WI38 (cell line): ENCODE measurements at regions not wholly inside any gene's neighbourhood (a gene's known extent, or its start where the extent isn't known, plus 50 kb on each side); places are given as distances from the start of the nearest gene placed in this dataset.

Experiments
- H3K4me3 ChIP-seq: 2 replicates; pipeline ENCODE4 v1.5.1; 2011; ENCODE audit warnings: low read depth, mild to moderate bottlenecking, control low read depth, low read length
- TF ChIP-seq, protein P1 (sequence below): IDR thresholded peaks from 2 replicates; pipeline ENCODE4 v1.5.1; 2012; ENCODE audit warnings: low read depth, mild to moderate bottlenecking, control low read depth, low read length

DNA sequence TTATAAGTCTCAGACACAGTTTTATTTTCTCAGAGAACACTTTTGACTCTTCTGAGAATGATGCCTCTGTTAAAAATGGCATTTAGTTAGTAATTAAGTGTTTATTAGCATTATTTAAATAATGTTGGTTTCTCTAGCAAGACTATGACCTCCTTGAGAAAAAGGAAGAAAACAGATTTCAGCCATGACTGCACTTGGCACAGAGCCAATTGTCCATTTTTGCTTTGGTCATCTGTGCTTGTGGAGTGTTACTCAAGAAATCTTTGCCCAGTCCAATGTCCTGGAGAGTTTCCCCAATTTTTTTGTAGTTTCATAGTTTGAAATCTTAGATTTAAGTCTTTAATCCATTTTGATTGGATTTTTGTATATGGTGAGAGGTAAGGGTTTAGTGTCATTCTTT lies 1229.4 kb upstream of the FAM98A start:
- no peak overlapping the region for H3K4me3 ChIP-seq
- TF ChIP-seq, protein P1, sequence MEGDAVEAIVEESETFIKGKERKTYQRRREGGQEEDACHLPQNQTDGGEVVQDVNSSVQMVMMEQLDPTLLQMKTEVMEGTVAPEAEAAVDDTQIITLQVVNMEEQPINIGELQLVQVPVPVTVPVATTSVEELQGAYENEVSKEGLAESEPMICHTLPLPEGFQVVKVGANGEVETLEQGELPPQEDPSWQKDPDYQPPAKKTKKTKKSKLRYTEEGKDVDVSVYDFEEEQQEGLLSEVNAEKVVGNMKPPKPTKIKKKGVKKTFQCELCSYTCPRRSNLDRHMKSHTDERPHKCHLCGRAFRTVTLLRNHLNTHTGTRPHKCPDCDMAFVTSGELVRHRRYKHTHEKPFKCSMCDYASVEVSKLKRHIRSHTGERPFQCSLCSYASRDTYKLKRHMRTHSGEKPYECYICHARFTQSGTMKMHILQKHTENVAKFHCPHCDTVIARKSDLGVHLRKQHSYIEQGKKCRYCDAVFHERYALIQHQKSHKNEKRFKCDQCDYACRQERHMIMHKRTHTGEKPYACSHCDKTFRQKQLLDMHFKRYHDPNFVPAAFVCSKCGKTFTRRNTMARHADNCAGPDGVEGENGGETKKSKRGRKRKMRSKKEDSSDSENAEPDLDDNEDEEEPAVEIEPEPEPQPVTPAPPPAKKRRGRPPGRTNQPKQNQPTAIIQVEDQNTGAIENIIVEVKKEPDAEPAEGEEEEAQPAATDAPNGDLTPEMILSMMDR, result no peak

DNA sequence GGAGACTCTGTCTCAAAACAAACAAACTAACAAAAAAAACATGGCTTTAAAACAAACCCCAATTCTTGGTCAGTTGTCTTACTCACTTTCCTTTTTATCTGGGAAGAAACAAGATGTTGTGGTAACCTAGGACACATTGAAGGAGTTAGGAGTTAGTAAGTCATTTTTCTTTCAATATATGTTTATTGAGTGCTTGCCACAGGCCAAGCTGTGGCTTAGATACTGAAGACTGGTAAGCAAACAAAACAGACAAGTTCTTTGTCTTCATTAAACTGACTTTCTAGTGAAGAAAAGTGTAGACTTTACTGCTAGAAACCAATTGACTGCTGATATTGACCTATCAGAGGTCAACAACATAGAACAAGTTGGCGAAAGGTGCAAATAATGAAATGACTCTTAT lies 1228.3 kb upstream of the FAM98A start:
- TF ChIP-seq, protein P1, result no peak
- no peak overlapping the region for H3K4me3 ChIP-seq

DNA sequence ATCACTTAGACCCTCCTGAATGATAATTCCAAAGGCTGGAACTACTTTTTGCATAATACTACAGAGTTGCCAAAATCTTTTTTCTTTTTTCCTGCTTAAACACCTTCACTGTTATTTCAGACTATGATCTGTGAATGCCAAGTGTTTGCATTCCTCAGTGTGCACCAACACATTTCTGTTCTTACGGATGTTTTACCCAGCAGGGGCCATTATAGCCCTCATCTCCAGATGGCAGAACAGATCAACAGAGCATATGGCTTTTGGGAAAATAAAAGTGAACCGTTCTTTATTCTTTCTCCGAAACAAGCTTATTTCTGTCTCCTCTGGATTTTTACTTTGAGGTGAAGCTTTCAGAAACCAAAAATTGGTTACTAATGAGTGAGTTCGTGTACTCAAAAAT lies 1226.6 kb upstream of the FAM98A start:
- TF ChIP-seq, protein P1, result no peak

DNA sequence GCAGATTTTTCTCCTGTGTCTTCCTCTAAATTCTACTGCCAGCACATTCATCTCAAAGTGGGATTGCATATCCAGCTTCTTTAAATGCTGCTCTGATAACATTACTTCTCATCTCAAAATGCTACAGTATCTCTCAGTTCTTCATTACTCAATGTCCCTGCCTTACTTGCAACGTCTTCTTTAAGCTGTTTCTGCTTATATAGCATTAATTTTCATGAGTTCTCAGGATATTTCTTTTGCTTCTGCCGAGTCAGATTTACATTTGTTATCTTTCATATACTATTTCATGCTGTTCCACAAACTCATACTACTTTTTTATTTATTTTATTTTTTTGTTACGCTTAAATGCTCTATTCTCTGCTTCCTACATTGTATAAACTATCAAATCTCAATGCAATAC lies 1223.5 kb upstream of the FAM98A start:
- no peak overlapping the region for H3K4me3 ChIP-seq
- TF ChIP-seq, protein P1, result no peak

More for the DNA sequence above, 1226.6 kb upstream of the FAM98A start:
- H3K4me3 ChIP-seq, result no peak overlapping the region

DNA sequence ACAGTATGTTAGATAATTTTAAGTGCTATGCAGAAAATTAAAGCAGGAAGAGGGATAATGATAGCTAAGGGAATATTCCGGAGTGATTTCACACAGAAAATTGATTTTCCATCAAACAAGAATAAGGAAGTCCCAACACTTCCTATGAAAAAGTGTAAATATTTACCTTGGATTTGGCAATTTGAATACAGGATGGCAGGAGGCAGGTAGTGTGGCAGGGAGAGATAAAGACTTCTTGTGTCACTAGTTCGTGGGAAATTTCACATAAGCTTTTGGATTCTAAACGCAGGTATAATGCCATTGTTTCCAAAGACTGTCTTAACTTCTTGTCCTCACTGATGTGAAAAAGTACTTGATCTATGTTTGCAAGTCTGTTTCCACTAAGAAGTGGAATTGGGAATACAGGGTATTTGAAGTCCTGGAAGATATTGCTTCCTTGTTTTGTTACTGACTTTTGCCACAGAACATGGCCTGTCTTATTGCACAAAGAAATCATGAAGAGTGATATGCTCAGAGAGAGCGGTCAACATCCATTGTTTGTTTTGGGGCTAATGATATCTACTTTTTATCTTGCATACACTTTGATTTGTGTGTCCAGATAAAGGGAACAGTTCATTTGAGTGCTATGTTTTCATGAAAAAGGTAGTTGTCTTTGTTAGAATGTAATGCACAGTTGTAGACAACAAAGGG lies 1216.1 kb upstream of the FAM98A start:
- TF ChIP-seq, protein P1, result no peak
- no peak overlapping the region for H3K4me3 ChIP-seq

DNA sequence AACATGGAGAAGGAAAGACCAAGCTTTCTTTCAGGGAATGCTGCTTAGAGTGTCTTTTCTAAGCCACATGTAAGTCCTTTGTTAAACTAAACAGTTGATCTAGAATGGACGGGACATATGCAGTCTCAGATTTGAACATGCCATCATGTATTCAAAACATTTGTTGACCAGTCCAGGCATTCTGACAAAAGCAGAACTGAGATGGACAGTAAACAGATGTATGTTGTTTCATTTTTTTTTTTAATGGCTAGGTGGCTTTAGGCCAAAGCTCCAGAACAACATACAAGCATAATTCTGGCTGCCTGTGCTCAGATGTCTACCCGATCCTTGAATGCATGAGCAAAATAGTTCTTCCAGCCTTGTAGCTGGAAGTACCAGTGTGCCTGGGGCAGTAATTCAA lies 1211.4 kb upstream of the FAM98A start:
- TF ChIP-seq, protein P1, result no peak
- H3K4me3 ChIP-seq, result no peak overlapping the region

DNA sequence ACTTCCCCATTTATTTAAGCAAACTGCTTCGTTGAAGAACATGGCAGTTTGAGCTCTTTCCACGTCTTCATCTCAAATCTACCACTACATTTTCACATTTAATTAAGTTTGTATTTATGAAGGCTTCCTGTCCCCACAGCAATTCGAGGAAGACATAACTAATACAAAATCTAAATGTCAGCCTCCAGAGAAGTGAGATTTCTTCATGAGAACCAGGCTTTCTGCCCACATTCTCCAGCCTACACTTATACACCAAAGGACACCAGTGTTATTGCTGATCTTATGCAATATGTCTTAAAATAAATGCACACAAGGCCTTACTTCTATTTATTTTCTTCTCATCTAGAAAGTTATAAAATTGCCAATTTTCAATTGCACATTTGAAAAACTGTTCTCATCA lies 1209.3 kb upstream of the FAM98A start:
- TF ChIP-seq, protein P1, result no peak
- H3K4me3 ChIP-seq, result no peak overlapping the region
